22Rv1 (cell line): ENCODE measurements at regions not wholly inside any gene's neighbourhood (a gene's known extent, or its start where the extent isn't known, plus 50 kb on each side); places are given as distances from the start of the nearest gene placed in this dataset.

Source experiments
- H3K27ac ChIP-seq: fragments of 450-650 bp; 2 replicates; pipeline ENCODE4 v1.5.1; 2017
- CTCF ChIP-seq: fragments of 450-650 bp; IDR thresholded peaks from 2 replicates; pipeline ENCODE4 v1.5.1; 2017; ENCODE audit warnings: mild to moderate bottlenecking
- ZFX ChIP-seq: fragments of 450-650 bp; IDR thresholded peaks from 2 replicates; pipeline ENCODE4 v1.6.1; 2017; ENCODE audit warnings: antibody characterized with exemption, borderline replicate concordance

GRCh38 chr15:39358441-39359041 is 222.3 kb upstream of the THBS1 start:
- no peak for TF ChIP-seq ZFX
- TF ChIP-seq CTCF, result no peak
- H3K27ac ChIP-seq, result peak overlapping the region; percentile 68

GRCh38 chr15:39359771-39360170 is 221.1 kb upstream of the THBS1 start:
- TF ChIP-seq CTCF, result no peak
- no peak for TF ChIP-seq ZFX
- H3K27ac ChIP-seq, result peak overlapping the region; percentile 68

DNA sequence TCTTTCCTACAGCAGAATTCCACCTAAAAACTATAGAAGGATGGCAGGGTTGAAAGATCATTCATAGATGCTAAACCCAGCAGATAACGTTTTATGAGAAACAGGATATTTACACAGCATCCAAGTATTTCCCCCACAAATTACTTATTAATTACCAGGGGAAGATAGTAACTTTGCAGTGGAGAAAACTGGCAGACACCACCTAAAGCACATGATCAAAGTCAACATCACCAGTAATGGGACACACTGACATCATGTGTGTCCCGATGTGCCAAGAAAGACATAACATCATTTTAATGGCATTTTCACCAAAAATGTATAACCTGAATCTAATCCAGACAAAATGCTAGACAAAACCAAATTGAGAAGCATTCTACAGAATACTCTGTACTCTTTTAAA is 220.4 kb upstream of the THBS1 start:
- peak overlapping the region; percentile 68 for H3K27ac ChIP-seq
- no peak for TF ChIP-seq CTCF
- TF ChIP-seq ZFX, result no peak

GRCh38 chr15:39361497-39361896 is 219.4 kb upstream of the THBS1 start:
- no peak overlapping the region for H3K27ac ChIP-seq
- TF ChIP-seq ZFX, result no peak
- TF ChIP-seq CTCF, result no peak

- TF ChIP-seq CTCF (no peak), ZFX (no peak)
- H3K27ac ChIP-seq, result no peak overlapping the region
Measured at GRCh38 chr15:39362821-39363561, 217.9 kb upstream of the THBS1 start.

DNA sequence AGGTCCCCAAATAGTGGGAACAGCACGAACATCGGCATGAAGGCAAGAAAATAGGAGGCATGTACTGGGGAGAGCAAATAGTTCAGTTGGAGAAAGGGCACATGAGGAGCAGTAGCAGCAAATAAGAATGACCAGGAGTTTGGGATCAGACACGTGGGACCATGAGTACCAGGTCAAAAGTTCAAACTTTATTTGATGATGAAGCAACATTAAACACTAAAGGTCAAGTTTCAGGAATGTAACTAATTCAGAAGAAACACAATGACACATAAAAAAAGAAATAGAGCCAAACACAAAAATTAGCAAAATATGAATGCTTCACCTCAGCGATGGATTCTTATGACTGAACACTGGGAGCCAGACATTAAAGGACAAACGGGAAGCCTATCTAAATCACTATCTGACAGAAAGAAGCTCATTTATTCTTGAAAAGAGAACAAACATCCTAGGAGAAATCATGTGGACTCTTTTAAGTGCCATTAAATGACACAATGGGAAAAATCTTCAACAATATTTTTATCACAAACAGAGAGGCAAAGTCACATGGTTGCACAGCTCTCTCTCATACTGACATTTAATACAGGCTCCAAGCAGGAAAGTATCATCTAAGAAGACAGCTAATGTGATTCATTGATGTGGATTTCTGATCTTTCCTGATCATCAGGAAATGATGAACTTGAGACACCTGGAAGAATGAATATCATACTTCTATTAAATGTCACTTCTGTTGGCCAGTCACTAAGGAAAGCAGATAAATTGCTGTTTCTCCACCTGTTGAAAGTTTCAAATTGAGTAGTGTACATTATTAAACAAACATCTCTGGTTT is 216.9 kb upstream of the THBS1 start:
- TF ChIP-seq CTCF, result no peak
- TF ChIP-seq ZFX, result no peak
- no peak overlapping the region for H3K27ac ChIP-seq

- H3K27ac ChIP-seq, result no peak overlapping the region
- TF ChIP-seq ZFX (no peak), CTCF (no peak)
Measured at GRCh38 chr15:39364721-39365120, 216.2 kb upstream of the THBS1 start.
